ENCODE measurements at regions not wholly inside any gene's neighbourhood (a gene's known extent, or its start where the extent isn't known, plus 50 kb on each side); places are given as distances from the start of the nearest gene placed in this dataset.

- no peak for TF ChIP-seq CTCF (IDR thresholded peaks at IDR 0.05; ENCODE audit: low read depth, low read length)
- DNase-seq (ENCODE audit: extremely low read depth, low read depth): no peak
Observed at GRCh38 chr2:34401186-34401585, 802.1 kb upstream of the FAM98A start.

GRCh38 chr2:34388446-34388845, 789.3 kb upstream of the FAM98A start:
- no peak for DNase-seq (ENCODE audit: extremely low read depth, low read depth)
- no peak for TF ChIP-seq CTCF (IDR thresholded peaks at IDR 0.05; ENCODE audit: low read depth, low read length)

GRCh38 chr2:34387536-34387935, 788.4 kb upstream of the FAM98A start:
- no peak for DNase-seq (ENCODE audit: extremely low read depth, low read depth)
- no peak for TF ChIP-seq CTCF (IDR thresholded peaks at IDR 0.05; ENCODE audit: low read depth, low read length)

- TF ChIP-seq CTCF (IDR thresholded peaks at IDR 0.05; ENCODE audit: low read depth, low read length): no peak
- no peak for DNase-seq (ENCODE audit: extremely low read depth, low read depth)
Observed at GRCh38 chr2:34379586-34379985, 780.5 kb upstream of the FAM98A start.

DNA sequence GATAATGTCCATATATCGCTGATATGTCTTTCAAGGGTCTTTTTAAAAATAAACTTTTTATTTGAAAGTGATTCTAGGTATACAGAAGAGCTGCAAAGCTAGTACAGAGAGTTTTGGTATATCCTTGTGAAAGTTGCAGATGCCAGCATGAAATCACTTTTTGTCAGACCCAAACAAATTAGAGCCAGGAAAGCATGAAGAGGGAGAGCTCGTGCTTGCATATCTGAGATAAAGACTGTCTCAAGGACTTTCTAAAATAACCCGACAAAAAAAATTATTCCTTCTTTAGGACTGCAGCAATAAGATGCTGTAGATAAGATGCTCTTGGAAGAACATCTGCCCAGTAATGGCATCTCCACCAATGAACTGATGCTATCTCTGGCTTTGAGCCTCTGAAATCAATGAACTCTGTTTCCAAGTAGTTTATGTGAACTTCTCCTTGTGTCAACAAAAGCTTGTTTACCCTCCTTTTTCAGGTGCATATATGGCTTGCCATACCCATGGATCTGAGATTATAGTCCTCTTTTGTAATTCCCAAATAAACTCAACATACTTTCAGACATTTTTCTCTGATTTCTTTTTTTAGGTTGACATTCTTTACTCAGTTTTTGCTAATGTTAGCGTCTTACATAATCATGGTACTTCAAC, 774.6 kb upstream of the FAM98A start:
- no peak for TF ChIP-seq CTCF (IDR thresholded peaks at IDR 0.05; ENCODE audit: low read depth, low read length)
- DNase-seq (ENCODE audit: extremely low read depth, low read depth): no peak

DNA sequence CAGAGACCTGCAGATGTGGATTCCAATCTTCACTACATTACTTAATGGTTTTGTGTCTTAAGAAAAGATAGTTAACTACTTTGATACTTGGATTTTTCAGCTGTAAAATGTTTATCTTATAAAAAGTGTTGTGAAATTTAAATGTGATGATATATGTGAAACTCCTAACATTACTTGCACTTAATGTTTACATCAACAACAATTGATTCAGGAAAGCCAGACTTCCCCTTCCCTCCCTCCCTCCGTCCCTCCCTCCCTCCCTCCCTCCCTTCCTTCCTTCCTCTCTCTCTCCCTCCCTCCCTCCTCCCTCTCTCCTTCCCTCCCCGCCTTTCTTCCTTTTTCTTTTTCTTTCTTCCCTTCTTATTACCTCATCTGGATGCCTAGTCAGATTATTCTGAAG, 773.9 kb upstream of the FAM98A start:
- no peak for DNase-seq (ENCODE audit: extremely low read depth, low read depth)
- TF ChIP-seq CTCF (IDR thresholded peaks at IDR 0.05; ENCODE audit: low read depth, low read length): no peak

DNA sequence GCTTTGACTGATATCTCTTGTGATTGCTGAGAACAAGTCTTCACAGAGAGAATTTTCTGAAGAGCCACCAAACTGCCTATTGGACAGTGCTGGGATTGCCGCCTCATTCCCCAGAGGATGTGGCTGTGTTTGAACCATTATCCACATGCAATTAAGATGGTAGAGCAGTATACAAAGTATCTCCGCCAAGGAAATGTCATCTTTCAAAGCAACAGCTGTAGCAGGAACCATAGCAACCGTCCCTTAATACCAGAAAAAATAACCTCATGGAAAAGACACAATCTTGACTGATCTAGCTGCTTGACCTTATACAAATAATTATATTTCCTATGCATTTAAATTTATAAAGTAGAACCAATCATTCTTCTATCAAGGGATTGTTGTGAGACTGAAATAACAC, 772.6 kb upstream of the FAM98A start:
- no peak for TF ChIP-seq CTCF (IDR thresholded peaks at IDR 0.05; ENCODE audit: low read depth, low read length)
- no peak for DNase-seq (ENCODE audit: extremely low read depth, low read depth)
